GM18870 (cell line): ENCODE measurements at regions not wholly inside any gene's neighbourhood (a gene's known extent, or its start where the extent isn't known, plus 50 kb on each side); places are given as distances from the start of the nearest gene placed in this dataset.
"Not testable (repeated sequence)": the region's sequence is repeated elsewhere in the genome, so short reads cannot be mapped to it uniquely, and the experiment has no call there.

Experiments
- ATAC-seq: cut with Tn5 transposase; IDR thresholded peaks from one replicate; pipeline ENCODE4 v1.9.1; 2021; ENCODE audit warnings: moderate library complexity; ENCODE audit not compliant: unreplicated experiment

DNA sequence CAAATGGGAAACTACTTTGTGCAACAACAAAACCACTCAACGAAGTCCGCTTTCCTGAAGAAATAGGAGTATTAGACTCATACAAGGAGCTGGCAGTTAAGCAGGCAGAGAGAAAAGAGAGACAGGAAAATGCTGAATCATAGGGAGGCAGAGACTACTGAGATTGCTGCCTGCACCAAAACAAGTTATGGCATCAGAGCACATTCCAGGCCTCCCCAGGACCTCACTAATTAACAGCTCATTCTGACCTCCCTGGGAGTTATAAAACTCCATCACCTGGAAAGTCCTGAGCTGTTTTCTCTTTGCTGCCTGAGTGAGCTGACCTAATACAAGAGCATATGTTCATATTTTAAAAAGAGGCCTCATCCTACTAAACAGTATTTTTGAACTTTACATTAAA is 741.0 kb downstream of the MCTP2 start:
- ATAC-seq = no peak

DNA sequence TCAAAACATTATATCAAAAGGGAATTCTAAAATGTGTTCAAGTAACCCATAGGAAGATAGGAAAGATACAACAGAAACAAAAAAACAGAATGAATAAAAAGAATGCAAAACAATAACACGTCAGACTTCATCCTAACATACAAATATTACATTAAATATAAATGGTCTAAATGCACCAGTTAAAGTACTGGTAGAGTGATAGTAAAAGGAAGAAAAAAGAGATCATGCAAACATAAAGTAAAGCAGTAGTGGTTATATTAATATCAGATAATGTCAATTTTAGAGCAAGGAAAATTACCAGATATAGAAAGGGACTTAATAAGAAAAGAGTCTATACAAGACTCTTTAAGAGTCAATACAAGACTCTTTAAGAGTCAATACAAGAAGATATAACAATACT is 755.7 kb downstream of the MCTP2 start:
- no peak for ATAC-seq

DNA sequence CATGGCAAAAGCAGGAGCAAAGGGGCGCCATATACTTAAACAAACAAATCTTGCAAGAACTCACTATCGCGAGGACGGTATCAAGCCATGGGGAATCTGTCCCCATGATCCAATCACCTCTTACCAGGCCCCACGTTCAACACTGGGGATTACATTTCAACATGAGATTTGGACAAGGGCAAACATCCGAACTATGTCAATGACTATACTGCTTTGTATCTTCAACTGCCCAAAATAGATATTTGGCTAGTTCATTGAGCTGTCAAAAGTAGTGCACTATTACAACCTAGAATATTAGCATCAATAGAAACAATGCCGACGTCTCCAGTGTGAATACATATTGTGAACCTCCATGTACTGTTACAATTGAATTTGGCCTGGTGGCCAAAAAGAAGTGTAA is 760.4 kb downstream of the MCTP2 start:
- no peak for ATAC-seq

DNA sequence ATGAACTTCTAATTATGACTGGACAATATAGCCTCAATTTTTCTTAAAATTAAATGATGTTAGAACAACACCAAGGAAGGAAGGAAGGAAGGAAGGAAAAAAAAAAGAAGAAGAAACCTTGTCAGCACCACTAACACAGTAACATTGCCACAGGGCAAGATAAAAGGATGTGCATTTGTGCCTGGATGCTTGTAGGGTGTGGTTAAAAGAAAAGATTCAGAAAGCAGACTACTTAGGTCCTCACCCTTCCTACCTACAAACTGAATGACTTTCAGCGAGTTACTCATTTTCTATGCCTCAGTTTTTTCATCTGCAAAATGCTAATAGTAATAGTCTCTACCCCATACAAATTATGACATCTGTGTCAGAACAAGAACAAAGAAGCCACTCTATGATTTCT is 778.3 kb downstream of the MCTP2 start:
- no peak for ATAC-seq

DNA sequence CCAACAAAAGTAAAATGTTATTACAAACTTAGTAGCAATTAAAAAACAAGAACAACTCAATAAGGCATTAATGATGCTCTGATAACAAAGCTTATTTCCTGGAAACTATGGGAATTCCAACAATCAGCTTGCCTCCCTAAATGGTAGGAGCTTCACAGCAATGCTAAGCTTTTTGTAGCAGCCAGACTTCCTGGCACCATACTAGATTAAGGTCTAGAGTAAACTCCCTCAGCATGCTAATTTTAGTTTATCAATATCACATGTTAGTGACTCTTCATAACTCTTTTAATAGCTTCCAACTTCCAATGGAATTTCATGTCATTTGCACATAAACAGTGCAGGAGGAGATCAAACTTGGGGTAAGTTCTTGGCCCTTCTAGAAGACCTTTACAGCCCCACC is 782.0 kb downstream of the MCTP2 start:
- ATAC-seq = no peak

DNA sequence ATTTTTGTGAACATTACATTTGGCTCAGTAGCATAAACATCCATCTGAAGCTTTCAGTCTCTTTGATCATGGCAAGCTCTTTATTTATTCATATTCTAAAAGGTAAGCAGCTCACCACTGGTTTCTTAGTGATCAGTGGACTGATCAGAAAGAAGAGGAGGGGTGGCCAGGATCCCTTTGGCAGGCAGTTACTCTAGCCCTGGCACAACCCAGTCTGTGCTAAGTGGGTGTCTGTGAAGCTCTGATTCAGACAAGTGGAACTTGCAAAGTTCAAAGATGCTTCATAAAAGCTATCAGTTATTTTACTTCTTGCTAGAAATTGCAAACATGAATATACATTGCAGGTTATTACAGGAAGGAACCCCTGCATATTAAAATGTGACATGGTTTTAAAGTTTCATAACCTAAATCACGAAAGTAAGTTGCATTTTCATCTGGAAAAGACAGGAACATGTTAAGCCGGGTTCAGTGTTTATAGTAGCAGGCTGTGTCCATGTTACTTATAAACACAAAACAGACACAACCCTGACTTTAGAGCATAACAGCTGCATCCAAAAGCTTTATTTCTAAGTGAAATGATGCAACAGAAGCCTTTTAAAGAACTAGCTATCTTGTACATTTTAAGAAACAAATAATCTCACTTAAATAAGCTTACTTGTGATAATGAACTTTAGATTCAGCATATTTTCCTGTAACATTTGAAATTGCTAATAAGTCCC is 785.3 kb downstream of the MCTP2 start:
- no peak for ATAC-seq

DNA sequence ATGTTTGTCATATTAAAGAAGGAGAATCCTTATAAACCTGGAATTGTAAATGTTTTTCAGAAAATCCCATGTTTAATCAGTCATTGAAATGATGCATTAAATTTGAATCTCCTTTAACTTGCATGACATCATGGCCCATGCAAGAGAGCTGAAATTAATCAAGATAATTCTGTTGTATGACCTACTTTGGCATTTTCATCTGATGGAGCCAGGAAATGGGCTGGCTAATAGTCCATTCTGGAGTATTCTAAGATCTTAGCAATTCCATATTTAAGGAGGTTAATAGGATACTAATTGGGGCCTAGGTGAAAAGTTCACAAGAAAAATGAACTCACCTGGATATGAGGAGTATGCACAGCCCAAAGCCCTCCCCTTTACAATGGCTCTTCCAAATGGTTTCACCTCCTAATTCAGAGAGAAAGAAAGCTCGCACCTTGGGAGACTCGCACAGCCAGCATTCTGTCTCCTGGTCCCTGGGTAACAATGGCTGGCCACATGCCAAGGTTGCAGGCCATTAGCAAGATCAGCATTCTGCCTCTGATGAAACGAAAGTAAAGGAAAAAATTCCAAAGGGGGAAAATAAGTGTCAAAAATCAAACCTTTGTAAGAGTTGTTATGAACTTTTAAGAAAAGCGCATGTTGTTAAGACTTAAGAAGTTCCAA is 786.4 kb downstream of the MCTP2 start:
- no peak for ATAC-seq

DNA sequence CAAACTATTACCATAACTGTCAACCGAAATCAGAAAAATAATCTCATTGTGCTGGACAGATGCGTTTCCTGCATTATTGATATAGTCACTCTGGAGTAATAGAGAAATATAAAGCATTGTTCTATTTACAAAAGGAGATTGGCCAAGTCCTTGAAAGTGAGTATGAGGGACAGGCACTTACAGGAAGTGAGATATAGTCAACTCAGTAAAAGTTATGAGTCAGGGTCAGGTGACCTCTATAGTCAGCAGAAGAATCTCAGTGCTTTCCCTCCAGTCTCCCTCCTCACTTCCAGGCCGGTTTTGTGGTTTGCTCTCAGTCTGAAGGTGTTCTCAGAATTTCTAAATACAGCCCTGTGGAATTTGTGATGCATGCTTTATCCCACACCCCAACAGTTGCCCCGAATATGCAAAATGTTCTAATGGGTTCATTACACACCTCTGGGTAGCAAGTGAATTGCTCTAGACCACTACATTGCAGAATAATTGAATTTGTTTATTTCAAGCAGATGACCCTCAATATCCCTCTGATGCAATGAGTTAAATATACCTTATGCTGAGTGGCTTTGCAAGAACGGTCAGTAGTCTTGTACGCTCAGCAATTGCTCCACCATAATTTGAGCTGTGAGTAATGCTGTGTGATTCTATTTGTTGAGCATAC is 787.7 kb downstream of the MCTP2 start:
- peak; percentile 91 for ATAC-seq

DNA sequence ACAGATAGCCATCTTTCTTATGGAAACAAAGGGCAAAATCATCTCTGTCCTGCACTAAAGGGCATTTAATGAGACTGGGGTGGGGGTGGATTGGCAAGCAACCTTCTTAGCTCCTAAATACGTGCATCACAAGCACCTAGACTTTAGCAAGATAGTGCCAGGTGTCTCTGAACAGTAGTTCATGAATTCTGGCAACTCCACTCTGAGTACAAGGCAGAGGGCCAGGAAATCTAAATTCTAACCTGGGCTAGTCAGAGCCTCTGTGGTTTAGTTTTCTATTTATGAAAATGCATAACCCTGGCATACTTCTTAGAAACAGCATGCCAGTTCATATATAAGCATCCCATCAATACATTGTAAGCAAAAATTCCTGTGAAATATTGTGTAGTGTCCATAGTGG is 788.5 kb downstream of the MCTP2 start:
- no peak for ATAC-seq

DNA sequence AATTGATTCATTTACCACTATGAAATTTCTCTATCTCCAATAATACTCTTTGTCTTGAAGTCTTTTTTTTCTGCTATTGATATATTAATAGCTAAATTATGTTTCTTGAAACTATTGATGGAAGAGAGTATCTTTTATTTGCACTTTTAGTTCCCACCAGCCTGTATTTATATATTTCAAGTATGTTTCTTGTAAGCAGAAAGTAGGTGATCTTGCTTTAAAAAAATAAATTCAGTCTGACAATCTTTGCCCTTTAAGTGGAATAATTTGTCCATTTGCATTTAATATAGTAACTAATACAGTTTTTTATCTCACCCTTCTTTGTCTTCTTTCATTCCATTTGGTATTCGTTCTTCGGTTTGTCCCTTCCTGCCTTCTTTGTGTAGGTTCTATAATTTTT is 790.5 kb downstream of the MCTP2 start:
- no peak for ATAC-seq

DNA sequence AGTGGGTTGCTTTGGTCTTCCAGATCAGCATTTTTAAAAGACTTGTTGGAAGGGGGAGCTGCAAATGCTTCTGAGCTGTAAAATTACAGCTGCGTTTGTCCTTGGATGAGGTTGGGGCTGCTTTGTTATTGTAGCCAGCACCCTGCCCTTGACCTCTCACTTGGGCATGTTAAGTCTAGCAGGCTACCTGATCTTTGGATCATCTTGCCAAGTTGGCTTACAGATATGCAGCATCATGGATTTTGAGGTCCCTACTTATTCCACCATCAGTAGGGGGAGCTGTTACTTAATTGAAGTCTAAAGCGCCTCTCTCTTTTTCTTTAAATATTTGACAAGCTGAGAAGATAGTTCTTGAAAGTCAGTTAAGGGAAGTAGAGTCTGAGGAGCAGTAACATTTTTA is 793.0 kb downstream of the MCTP2 start:
- no peak for ATAC-seq

DNA sequence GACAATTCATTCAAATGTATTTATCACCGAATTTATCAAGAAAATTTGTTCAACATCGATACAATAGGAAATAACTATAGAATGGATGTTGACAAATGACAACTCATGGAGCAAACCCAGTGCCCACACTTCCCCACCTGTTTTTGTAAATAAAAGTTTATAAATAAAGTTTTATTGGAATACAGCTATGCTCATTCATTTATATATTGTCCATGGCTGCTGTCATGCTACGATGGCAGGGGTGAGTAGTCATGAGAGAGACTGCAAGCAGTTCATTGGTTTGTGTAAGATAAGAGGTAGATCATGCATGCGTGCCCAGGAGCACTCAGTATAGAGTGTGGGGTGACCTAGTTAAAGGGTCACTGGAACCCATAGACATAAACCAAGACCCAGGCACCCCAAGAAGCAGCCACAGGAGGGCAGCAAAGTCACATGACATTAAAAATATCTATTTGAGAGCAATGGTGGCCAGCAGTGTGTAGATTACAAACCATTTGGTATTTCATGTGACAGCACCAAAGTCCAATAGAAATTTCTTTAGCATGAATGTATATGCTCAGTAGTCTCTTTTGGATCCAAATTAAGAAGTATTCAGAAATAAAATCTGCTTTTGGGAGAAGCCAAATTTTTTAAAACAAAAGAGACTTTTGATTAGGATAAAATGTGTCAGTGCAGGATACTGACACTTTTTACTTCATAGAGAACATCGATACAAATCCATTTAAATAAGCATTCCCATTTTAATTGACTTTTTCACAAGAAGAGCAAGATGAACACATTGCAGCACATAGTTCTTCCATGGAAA is 794.8 kb downstream of the MCTP2 start:
- ATAC-seq = peak; percentile 60

DNA sequence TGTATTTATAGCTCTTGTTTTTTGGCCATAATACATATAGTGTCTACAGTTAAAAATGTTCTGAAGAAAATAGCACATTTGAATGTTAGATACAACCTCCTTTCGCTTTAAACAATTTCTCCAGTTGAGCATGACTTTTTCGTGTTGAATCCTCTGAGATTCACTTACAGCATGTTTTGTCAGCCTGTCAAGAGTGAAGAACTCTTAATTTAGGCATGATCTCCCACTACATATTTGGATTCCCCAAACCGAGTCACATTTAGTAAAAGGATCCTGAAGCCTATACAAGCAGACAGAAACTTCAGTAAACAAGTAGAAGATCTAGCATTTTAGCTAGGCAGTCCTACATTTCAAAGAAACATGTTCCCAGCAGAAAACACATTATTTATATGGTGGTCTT is 796.6 kb downstream of the MCTP2 start:
- ATAC-seq = no peak

DNA sequence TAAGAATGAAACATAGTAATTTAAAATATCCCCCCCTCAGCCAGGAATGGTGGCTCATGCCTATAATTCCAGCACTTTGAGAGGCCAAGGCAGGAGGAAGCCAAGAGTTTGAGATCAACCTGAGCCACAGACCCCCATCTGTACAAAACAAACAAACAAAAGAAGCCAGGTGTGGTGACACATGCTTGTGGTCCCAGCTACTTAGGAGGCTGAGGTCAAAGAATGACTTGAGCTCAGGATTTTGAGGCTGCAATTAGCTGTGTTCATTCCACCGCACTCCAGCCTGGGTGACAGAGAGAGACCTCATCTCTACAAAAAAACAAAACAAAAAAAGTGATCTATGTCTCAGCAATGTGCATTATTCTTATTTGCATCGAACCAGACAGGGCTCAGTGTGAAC is 800.8 kb downstream of the MCTP2 start:
- no peak for ATAC-seq

DNA sequence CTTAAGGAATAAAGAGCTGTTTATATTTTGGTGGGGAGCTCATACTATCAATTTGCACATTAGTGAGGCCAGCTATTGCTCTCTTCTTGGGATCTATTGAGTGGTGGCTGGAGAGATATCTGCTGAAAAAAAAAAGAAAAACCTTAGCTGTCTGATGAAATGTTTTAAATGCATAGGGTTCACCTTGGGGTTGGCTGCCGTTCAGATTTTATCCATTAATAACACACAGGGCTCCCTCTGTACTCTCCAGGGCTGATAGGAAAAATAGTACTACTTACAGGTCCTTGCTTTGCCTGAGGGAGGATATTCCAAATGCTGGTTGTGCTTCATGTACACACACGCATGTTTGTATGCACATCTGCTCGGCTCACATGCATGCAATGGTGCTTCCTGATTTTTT is 803.7 kb downstream of the MCTP2 start:
- ATAC-seq = no peak

DNA sequence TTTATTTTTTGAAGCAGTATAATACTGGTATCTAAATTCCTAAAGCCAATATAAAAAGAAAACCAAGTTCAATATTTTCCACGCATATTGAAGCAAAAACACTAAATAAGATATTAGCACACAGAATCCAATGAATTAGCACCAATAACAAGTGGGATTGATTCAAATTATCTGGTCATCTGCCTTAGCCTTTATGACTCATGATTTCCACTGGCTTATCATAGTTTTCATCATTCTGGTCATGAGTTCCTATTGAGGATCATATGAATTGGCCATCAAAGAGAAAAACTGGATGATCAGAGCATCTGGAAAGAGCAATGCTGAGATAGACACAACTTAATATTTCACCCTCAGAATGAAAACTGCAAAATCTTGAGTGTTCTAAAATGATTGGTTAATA is 809.9 kb downstream of the MCTP2 start:
- ATAC-seq = no peak

DNA sequence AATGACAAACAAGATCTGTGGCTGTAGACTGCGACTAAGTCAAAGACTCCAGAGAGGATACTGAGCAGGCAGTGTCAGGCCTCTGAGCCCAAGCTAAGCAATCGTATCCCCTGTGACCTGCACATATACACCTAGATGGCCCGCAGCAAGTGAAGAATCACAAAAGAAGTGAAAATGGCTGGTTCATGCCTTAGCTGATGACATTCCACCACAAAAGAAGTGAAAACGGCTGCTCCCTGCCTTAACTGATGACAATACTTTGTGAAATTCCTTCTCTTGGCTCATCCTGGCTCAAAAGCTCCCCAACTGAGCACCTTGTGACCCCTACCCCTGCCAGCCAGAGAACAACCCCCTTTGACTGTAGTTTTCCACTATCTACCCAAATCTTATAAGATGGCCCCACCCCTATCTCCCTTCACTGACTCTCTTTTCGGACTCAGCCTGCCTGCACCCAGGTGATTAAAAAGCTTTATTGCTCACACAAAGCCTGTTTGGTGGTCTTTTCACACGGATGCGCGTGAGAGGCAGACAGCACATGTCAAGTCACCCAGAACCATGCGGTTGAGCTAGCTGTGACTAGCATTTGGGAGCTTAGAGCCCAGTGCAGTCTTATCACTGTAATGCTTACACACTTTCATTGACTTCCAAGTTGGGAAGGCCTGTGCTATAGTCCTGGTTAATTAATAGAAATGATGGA is 812.0 kb downstream of the MCTP2 start:
- ATAC-seq = not testable (repeated sequence)

DNA sequence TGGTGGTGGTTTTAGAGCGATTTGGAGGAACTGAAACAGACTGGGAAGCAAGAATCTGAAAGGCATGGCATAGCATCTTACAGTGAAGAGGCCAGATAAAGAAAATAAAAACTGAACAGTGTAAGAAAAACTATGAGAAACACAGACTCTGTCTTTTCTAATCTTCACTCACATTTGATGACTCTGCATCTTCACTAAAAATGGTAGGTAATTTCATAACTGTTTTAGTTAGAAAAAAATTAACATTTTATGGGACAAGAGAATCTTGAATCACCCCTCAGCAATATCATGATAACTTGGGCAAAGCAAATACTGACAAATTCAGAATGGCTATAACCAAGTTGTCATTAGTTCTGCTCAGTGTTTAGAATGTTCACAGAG is 812.6 kb downstream of the MCTP2 start:
- ATAC-seq = no peak

DNA sequence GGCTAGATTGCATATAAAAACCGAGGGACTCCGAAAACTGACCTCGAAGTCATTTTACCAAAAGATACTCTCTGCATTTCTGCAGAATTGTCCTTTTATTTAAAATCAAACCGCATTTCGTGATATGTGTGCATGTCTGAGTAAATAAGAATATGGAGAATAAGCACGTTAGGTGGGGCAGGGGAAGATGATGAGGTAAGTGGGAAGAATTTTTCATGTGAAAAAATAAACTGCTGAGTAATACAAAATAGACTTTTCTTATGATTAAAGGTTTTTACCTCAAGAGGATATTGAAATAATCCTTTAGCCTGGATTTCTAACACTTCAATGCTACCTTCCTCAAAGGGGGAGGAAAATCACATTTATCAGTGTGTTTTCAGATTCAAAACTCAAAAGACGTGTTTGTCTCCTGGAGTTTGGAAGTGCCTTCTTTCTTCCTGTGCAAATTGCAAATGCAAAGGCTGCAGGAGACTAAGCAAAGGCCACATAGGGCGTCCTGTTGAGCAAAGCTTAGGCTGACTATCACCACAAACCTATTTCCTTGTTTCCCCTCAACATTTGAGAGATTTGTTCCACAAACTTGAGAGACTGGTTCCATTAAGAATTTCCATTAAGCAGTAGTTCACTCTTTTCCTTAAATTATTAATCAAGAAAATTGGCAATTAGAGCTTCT is 813.5 kb downstream of the MCTP2 start:
- ATAC-seq = no peak

DNA sequence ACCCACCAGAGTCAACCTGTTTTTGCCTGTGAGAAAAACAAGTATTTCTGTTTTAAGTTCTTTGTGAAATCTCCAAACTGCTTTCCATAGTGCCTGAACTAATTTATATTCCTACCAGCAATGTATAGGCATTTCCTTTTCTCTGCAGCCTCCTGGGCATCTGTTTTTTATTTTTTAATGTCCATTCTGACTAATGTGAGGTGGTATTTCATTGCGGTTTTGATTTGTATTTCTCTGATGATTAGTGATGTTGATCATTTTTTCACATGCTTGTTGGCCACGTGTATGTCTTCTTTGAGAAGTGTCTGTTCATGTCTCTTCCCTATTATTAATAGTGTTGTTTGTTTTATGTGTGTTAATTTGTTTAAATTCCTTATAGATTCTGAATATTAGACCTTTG is 820.5 kb downstream of the MCTP2 start:
- no peak for ATAC-seq
